Activated CD4-positive, CD25-positive, alpha-beta regulatory T cell treated with anti-CD3 and anti-CD28 coated beads, Interleukin-2, amount 50 U/mL, for 16 hours (primary cell): ENCODE measurements at regions not wholly inside any gene's neighbourhood (a gene's known extent, or its start where the extent isn't known, plus 50 kb on each side); places are given as distances from the start of the nearest gene placed in this dataset.

Experiments
- DNase-seq: peaks from one replicate; pipeline ENCODE4 v3.0.0-alpha.2; 2020; ENCODE audit warnings: low read depth, low spot score

DNA sequence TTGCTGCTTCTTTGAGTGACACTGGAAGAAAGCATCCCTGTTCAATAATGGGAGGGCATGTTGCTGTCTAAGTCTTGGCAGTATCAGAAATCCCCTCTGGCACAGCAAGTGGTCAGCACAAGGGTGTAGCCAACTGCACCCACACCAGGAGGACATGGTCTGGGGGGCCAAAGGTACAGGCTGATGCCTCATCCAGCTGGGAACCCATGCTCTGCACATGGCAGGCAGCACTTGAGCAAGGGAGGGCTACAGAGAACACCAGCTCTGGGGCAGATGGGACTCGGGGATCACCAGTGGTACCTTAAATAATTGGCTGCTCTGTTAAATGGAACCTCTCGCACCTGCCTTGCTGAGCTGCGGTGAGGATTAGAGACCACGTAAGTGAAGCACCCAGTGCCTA is 265.2 kb downstream of the SYK start:
- DNase-seq, result no peak

GRCh38 chr9:91067306-91067860 is 265.8 kb downstream of the SYK start:
- no peak for DNase-seq

GRCh38 chr9:91071184-91071990 is 269.8 kb downstream of the SYK start:
- no peak for DNase-seq

- DNase-seq, result no peak
Observed at GRCh38 chr9:91073049-91073810, 271.6 kb downstream of the SYK start.

- DNase-seq, result no peak
Observed at GRCh38 chr9:91073811-91074771, 272.5 kb downstream of the SYK start.

DNA sequence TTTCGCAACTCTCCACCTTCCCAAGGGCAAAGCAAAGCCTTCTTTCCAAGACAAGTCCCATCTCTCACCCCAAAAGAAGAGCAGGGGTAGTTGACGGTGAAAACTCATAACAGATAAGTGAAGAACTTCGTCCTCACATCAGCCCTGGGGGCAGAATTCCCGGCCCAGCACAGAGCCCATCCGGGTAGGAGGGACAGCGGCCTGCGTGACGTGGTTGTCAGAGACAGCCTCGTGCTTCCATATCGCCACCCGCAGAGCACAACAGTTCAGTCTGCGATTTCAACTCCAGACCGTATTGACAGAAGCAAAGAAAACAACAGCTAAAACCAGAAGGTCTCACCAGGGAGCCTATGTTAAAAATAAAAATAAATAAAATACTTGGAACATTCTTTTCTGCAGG is 273.2 kb downstream of the SYK start:
- no peak for DNase-seq

GRCh38 chr9:91075279-91075678 is 273.7 kb downstream of the SYK start:
- no peak for DNase-seq

DNA sequence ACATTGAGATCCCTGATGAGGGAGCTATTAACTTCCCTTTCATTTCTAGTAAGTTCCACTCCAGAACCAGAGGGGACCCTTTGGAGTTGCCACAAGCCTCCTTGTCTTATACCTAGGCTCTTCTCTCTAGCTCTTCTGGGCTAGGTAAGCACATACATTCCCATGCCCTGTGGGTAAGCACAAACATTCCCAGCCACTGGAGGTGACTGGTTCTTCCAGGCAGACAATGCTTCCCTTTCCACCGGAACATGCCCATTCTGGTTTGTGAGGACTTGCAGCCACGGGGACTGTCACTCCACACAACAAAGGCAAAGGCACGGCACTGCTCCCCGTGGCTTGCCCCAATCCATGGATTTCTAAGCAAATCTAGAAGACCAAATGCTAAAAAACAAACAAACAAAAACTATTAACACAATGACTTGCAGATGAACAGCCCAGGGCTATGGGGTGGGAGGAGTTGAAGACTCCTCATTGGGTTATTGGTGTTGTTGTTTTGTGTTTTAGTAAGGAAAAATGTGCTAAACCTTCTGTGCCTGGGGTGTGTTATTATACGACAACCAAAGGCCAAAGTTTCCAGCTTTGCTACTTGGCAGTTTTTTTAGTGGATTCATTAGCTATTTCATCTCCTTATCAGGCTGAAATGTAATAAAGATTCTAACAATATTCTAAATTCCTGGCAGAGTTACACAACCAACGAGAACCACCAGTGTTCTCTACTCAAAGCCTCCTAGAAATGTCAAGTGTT is 276.2 kb downstream of the SYK start:
- DNase-seq, result no peak

GRCh38 chr9:91078369-91078695 is 276.7 kb downstream of the SYK start:
- DNase-seq, result no peak

GRCh38 chr9:91082731-91083130 is 279.0 kb downstream of the AUH start:
- DNase-seq, result no peak

DNA sequence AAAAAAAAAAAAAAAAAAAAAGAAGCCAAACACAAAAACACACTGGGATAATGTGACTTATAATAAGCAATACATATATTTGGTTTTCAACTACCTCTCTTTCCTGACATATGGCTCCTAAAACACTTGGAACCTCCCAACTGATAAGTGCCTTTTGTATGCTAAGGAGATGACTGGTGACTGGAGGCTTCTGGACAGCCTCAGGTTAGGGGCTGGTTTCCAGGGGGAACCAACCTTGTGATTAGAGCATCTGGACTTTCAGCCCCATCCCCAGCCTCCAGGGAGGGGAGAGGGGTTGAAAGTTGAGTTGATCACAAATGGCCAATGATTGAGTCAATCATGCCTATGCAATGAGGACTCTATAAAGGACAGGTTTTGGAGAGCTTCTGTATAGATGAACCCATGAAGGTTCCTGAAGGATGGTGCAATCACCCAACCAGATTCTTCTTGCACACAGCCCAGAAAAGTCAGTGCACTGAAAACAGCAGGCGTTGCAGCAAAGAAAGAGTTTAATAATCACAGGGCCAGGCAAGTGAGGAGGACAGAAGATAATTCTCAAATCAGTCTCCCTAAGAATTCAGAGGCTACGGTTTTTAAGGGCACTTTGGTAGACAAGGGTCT is 276.7 kb downstream of the AUH start:
- no peak for DNase-seq

DNA sequence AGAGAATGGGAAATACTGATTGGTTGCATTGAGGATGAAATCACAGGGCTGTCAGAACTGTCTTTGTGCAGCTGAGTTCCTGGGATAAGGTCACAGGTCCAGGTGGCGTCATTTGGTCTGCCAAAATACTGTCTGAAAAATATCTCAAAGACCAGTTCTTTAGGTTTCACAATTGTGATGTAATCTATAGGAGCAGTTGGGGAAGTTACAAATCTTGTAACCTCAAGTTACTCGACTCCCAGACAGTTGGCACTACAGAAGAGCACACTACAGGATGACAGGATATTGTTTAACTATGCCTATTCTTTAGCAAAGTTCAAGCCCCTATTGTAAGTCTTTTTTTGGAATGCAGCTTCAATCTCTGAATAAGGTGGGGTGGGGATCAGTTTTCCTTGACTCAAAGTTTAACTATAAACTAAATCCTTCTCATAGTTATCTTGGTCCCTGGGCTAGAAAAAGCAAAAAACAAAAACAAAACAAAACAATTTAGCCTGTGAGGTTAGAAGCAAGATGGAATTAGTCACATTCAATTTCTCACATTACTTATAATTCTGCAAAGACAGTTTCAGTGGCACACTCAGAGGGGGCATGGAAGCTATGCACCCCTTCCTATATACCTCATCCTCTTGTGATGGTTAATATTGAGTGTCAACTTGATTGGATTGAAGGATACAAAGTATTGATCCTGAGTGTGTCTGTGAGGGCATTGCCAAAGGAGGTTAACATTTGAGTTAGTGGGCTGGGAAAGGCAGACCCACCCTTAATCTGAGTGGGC is 276.0 kb downstream of the AUH start:
- DNase-seq, result no peak

- DNase-seq, result no peak
Observed at GRCh38 chr9:91086657-91087461, 274.9 kb downstream of the AUH start.

- no peak for DNase-seq
Observed at GRCh38 chr9:91087462-91087759, 274.3 kb downstream of the AUH start.

DNA sequence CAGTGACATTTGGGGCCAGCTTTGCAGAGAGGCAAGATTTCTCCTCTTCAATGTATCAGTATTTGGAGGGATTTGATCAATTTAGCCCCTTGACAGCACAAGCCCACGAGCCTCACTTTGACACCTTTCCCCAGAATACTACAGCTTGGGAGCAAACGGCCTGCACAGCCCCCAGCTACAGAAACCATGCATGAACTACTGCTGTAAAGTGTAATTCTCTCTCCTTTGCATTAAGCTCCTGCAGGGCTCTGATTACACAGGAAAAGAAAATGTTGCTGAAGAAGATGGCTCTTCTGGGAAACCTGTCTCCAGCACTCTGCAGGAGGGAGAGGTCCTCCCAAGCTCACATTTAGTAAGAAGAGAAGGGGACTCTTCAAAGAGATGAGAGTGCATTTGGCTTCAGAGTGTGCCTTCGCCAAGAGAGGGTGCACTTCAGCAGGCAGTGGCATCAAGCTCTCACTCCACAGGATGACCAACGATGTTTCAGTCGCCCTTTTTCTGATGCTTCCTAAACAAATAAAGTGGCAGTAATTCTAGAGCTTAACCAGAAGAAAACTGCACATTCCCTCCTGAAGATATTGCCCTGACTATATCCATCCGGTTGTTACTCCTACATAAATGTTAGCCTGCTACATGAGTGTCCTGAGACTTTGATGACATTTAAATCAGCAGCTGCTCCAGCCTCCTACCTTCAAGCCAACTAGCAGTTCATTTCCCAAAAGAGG is 272.2 kb downstream of the AUH start:
- DNase-seq, result no peak

GRCh38 chr9:91090130-91090410 is 271.6 kb downstream of the AUH start:
- DNase-seq, result no peak

DNA sequence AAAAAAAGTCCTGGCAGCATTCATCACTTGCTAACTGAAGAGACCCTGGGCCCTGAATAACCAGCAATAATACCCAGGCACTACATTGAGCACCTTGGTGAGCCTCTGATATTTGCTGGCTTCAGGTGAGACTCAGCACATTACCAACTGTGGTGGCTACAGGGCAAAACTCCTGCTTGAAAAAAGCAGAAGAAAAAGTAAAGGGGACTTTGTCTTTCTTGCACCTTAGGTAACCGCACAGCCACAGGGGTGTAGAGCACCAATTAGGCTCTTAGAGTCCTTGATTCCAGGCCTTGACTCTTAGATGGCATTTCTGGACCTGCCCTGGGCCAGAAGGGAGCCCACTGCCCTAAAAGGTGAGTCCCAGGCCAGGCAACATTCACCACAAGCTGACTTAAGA is 269.5 kb downstream of the AUH start:
- no peak for DNase-seq

DNA sequence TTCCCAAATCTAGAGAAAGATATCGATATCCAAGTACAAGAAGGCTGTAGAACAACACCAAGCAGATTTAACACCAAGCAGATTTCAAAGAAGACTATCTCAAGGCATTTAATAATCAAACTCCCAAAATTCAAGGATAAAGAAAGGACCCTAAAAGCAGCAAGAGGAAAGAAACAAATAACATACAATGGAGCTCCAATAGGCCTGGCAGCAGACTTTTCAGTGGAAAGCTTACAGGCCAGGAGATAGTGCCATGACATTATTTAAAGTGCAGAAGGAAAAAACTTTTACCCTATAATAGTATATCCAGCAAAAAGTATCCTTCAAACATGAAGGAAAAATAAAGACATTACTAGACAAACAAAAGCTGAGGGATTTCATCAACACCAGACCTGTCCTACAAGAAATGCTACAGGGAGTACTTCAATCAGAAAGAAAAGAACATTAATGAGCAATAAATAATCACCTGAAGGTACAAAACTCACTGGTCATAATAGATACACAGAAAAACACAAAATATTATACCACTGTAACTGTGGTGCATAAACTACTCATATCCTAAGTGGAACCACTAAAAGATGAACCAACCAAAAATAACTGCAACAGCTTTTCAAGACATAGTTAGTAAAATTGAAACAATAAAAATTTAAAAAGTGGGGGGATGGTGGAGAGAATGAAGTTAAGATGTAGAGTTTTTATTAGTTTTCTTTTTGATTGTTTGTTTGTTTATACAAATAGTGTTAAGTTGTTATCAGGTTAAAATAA is 267.2 kb downstream of the AUH start:
- no peak for DNase-seq
